H1 (cell line): ENCODE measurements at regions not wholly inside any gene's neighbourhood (a gene's known extent, or its start where the extent isn't known, plus 50 kb on each side); places are given as distances from the start of the nearest gene placed in this dataset.

Experiments used
- CTCF ChIA-PET: fragments of 300-600 bp; sonication (Branson Sonifier 250); formaldehyde crosslinking; loops from one replicate; lab custom pipeline; 2021; ENCODE audit not compliant: partially characterized antibody; lab: Charles Lee
- POLR2A ChIA-PET: fragments of 300-600 bp; sonication (Branson Sonifier 250); formaldehyde crosslinking; loops from one replicate; lab custom pipeline; 2021; ENCODE audit warnings: inconsistent platforms; ENCODE audit not compliant: partially characterized antibody; lab: Charles Lee
- DNase-seq, 2 experiments: peaks; one replicate each; pipeline versions ENCODE4 v3.0.0 to v3.0.0-alpha.2; 2010 to 2022; ENCODE audit warnings: low spot score in 2 of 2, low read depth in 1 of 2, mixed read lengths in 1 of 2
- FAIRE-seq: peaks from 2 replicates; lab custom pipeline; 2011; peaks lifted over from hg19 to GRCh38; lab: Jason Lieb, UNC
- H2AFZ ChIP-seq: 2 replicates; pipeline ENCODE4 v1.8.1; 2012; ENCODE audit warnings: low read length, inconsistent platforms
- H2AK5ac ChIP-seq: 2 replicates; pipeline ENCODE4 v1.6.1; 2013; ENCODE audit warnings: low read depth, low read length
- H2BK120ac ChIP-seq: replicated peaks from 2 replicates; pipeline ENCODE3; 2013; ENCODE audit warnings: low read depth, low read length, inconsistent platforms
- H2BK12ac ChIP-seq: 2 replicates; pipeline ENCODE4 v1.6.1; 2013; ENCODE audit warnings: low read depth, low read length
- H2BK15ac ChIP-seq: 2 replicates; pipeline ENCODE4 v1.6.1; 2013; ENCODE audit warnings: low read length
- H2BK20ac ChIP-seq: 2 replicates; pipeline ENCODE4 v1.6.1; 2013; ENCODE audit warnings: low read length
- H2BK5ac ChIP-seq: 2 replicates; pipeline ENCODE4 v1.6.1; 2013; ENCODE audit warnings: low read depth, low read length
- H3K14ac ChIP-seq: 2 replicates; pipeline ENCODE4 v1.6.1; 2013; ENCODE audit warnings: inconsistent platforms; ENCODE audit not compliant: insufficient read length
- H3K18ac ChIP-seq: 2 replicates; pipeline ENCODE4 v1.6.1; 2013; ENCODE audit warnings: low read length; ENCODE audit errors: extremely low read depth
- H3K23ac ChIP-seq: 2 replicates; pipeline ENCODE4 v1.6.1; 2013; ENCODE audit warnings: inconsistent platforms; ENCODE audit not compliant: insufficient read length
- H3K23me2 ChIP-seq: 2 replicates; pipeline ENCODE4 v1.6.1; 2013; ENCODE audit warnings: low read depth, low read length
- H3K27ac ChIP-seq: 2 replicates; pipeline ENCODE4 v1.6.1; 2011; ENCODE audit warnings: low read depth, low read length, inconsistent platforms
- H3K27me3 ChIP-seq, 4 experiments: replicated peaks in 1 of 4; 1 replicate in 1 of 4; 2 replicates in 3 of 4; pipeline versions ENCODE4 v1.6.1 to v1.8.1; 2011 to 2013; ENCODE audit warnings: low read length in 3 of 4, mild to moderate bottlenecking in 3 of 4, inconsistent platforms in 2 of 4, mixed read lengths in 2 of 4, moderate library complexity in 1 of 4; ENCODE audit not compliant: control insufficient read depth in 3 of 4, insufficient read depth in 3 of 4; ENCODE audit errors: extremely low read depth in 1 of 4
- H3K36me3 ChIP-seq, 4 experiments: 2 replicates each; pipeline versions ENCODE4 v1.6.1 to v1.8.1; 2011 to 2013; ENCODE audit warnings: mild to moderate bottlenecking in 4 of 4, low read length in 3 of 4, moderate library complexity in 2 of 4, control low read depth in 1 of 4, inconsistent platforms in 1 of 4; ENCODE audit not compliant: insufficient read depth in 4 of 4, control insufficient read depth in 2 of 4
- H3K4ac ChIP-seq: replicated peaks from 2 replicates; pipeline ENCODE3; 2013; ENCODE audit warnings: low read length, low read depth, mixed read lengths, inconsistent platforms; ENCODE audit not compliant: insufficient read length
- H3K4me1 ChIP-seq, 4 experiments: replicated peaks in 1 of 4; 1 replicate in 1 of 4; 2 replicates in 3 of 4; pipeline versions ENCODE4 v1.6.1 to v1.8.1; 2011 to 2013; ENCODE audit warnings: low read length in 3 of 4, inconsistent platforms in 2 of 4, mixed read lengths in 1 of 4; ENCODE audit not compliant: insufficient read depth in 4 of 4, control insufficient read depth in 3 of 4
- H3K4me2 ChIP-seq, 2 experiments: 2 replicates each; pipeline versions ENCODE4 v1.6.1 to v1.8.1; 2011 to 2013; ENCODE audit warnings: low read depth in 2 of 2, low read length in 2 of 2, control low read depth in 1 of 2, inconsistent platforms in 1 of 2, mild to moderate bottlenecking in 1 of 2; ENCODE audit not compliant: insufficient read depth in 1 of 2
- H3K4me3 ChIP-seq, 4 experiments: fragments of 200-600, 300-600 bp in 1 of 4; sonication (generic), shearing (Covaris generic), sonication (Bioruptor Twin) in 1 of 4; 2 replicates each; pipeline versions ENCODE4 v1.5.1 to v1.8.1; 2011 to 2016; ENCODE audit warnings: low read length in 4 of 4, low read depth in 3 of 4, control low read depth in 2 of 4, inconsistent platforms in 2 of 4, mild to moderate bottlenecking in 2 of 4, mixed read lengths in 1 of 4, moderate library complexity in 1 of 4; ENCODE audit not compliant: insufficient read depth in 2 of 4; ENCODE audit errors: extremely low read depth in 1 of 4
- H3K56ac ChIP-seq: replicated peaks from 2 replicates; pipeline ENCODE3; 2013; ENCODE audit warnings: low read depth, mild to moderate bottlenecking, mixed read lengths, low read length, inconsistent platforms; ENCODE audit not compliant: insufficient read length
- H3K79me1 ChIP-seq: 2 replicates; pipeline ENCODE4 v1.6.1; 2013; ENCODE audit warnings: low read depth, low read length, control low read depth
- H3K79me2 ChIP-seq, 2 experiments: 2 replicates each; pipeline versions ENCODE4 v1.6.1 to v1.8.1; 2012 to 2013; ENCODE audit warnings: low read length in 2 of 2, mild to moderate bottlenecking in 2 of 2, inconsistent platforms in 1 of 2; ENCODE audit not compliant: insufficient read depth in 2 of 2, control insufficient read depth in 1 of 2
- H3K9ac ChIP-seq, 4 experiments: replicated peaks in 1 of 4; 1 replicate in 1 of 4; 2 replicates in 3 of 4; pipeline versions ENCODE4 v1.6.1 to v1.8.1; 2011 to 2013; ENCODE audit warnings: low read depth in 3 of 4, low read length in 3 of 4, control low read depth in 2 of 4, mild to moderate bottlenecking in 2 of 4, moderate library complexity in 2 of 4, inconsistent platforms in 1 of 4; ENCODE audit errors: extremely low read depth in 1 of 4
- H3K9me3 ChIP-seq, 2 experiments: 2 replicates each; pipeline versions ENCODE4 v1.6.1 to v1.8.1; 2012 to 2013; ENCODE audit warnings: mild to moderate bottlenecking in 2 of 2, moderate library complexity in 2 of 2, control low read depth in 1 of 2, inconsistent platforms in 1 of 2, low read depth in 1 of 2, low read length in 1 of 2, mixed read lengths in 1 of 2; ENCODE audit not compliant: insufficient read depth in 2 of 2
- H4K20me1 ChIP-seq, 2 experiments: replicated peaks in 1 of 2; 2 replicates each; pipeline versions ENCODE3 to v1.8.1; 2011 to 2013; ENCODE audit warnings: inconsistent platforms in 2 of 2, low read length in 2 of 2, mild to moderate bottlenecking in 1 of 2; ENCODE audit not compliant: insufficient read depth in 2 of 2, control insufficient read depth in 1 of 2
- H4K5ac ChIP-seq: 2 replicates; pipeline ENCODE4 v1.6.1; 2013; ENCODE audit warnings: low read length, low read depth, mixed read lengths, inconsistent platforms; ENCODE audit not compliant: insufficient read length
- H4K8ac ChIP-seq: 2 replicates; pipeline ENCODE4 v1.8.0; 2013; ENCODE audit warnings: mild to moderate bottlenecking, moderate library complexity, low read length, inconsistent platforms; ENCODE audit not compliant: insufficient read depth; ENCODE audit errors: extremely low read depth
- H4K91ac ChIP-seq: replicated peaks from 2 replicates; pipeline ENCODE3; 2013; ENCODE audit warnings: low read length, mixed read lengths, inconsistent platforms; ENCODE audit not compliant: insufficient read length
- CBX8 ChIP-seq: fragments of 300-800, 300-1000 bp; sonication (generic); IDR thresholded peaks from 2 replicates; pipeline ENCODE4 v1.7.1; 2016; ENCODE audit warnings: low read depth, low read length, borderline replicate concordance
- GABPA ChIP-seq: IDR thresholded peaks from 2 replicates; pipeline ENCODE4 v1.6.1; 2011; ENCODE audit warnings: mild to moderate bottlenecking, low read length, moderate library complexity, borderline replicate concordance; ENCODE audit not compliant: insufficient read depth
- JUN ChIP-seq: IDR thresholded peaks from 2 replicates; pipeline ENCODE4 v1.6.1; 2011; ENCODE audit warnings: low read depth, mild to moderate bottlenecking, improper control_type of control experiment, low read length
- KDM1A ChIP-seq: fragments of 200-600, 300-600 bp; sonication (generic); IDR thresholded peaks from 2 replicates; pipeline ENCODE4 v1.7.1; 2016; ENCODE audit warnings: mild to moderate bottlenecking, low read length, borderline replicate concordance
- POU5F1 ChIP-seq: IDR thresholded peaks from 2 replicates; pipeline ENCODE4 v1.6.1; 2011; ENCODE audit warnings: low read depth, mild to moderate bottlenecking, low read length, moderate library complexity
- WGBS, 2 experiments: shearing (Covaris generic) in 1 of 2; methylation state at CpG; one replicate each; pipeline versions ENCODE4 v1.1.6 to v1.1.7; 2013 to 2015; ENCODE audit warnings: low lambda C conversion rate in 2 of 2, mixed read lengths in 2 of 2, inconsistent platforms in 1 of 2, low coverage in 1 of 2, missing lambda C conversion rate in 1 of 2; ENCODE audit not compliant: insufficient replicate concordance in 2 of 2, insufficient coverage in 1 of 2, insufficient read length in 1 of 2; ENCODE audit errors: extremely low coverage in 1 of 2, missing lambda C conversion rate in 1 of 2; 5-methylcytosine and 5-hydroxymethylcytosine counted together

GRCh38 chrX:83984961-83985360 is 124.0 kb downstream of the CYLC1 start:
- H3K14ac ChIP-seq: no peak overlapping the region
- no peak overlapping the region for H2BK12ac ChIP-seq
- no peak for DNase-seq
- H4K8ac ChIP-seq: no peak overlapping the region
- ChIA-PET POLR2A (no interaction called here), CTCF (no interaction called here)
- H3K23me2 ChIP-seq: no peaks in the 10 kb centered on the region
- no peak overlapping the region for H3K27ac ChIP-seq
- no peaks in the 10 kb centered on the region for H3K79me1 ChIP-seq
- no peak overlapping the region for H2BK15ac ChIP-seq
- H3K4ac ChIP-seq: no peak overlapping the region
- no peak overlapping the region for H2BK5ac ChIP-seq
- no peaks in the 10 kb centered on the region for H3K4me1 ChIP-seq
- no peaks in the 10 kb centered on the region; a peak in 1 of 4 replicates for H3K9me3 ChIP-seq
- H4K91ac ChIP-seq: no peak overlapping the region
- H2AFZ ChIP-seq: no peak overlapping the region
- no peak overlapping the region for H3K4me3 ChIP-seq
- WGBS, 2 experiments: 91% methylated on average over 7 of the region's 8 CpGs; no CpG with 5 or more reads in 1 of the 2 experiments
- no peaks in the 10 kb centered on the region for H3K36me3 ChIP-seq
- no peak overlapping the region for H4K5ac ChIP-seq
- no peak for TF ChIP-seq KDM1A
- no peak for TF ChIP-seq CBX8
- TF ChIP-seq POU5F1: no peak
- TF ChIP-seq JUN: no peak
- no peak for TF ChIP-seq GABPA
- no peak overlapping the region for H3K4me2 ChIP-seq
- no peak overlapping the region for H2BK120ac ChIP-seq
- no peak for FAIRE-seq
- H3K23ac ChIP-seq: no peak overlapping the region
- H2BK20ac ChIP-seq: no peak overlapping the region
- H2AK5ac ChIP-seq: no peak overlapping the region
- H3K9ac ChIP-seq: no peak overlapping the region
- no peak overlapping the region for H3K56ac ChIP-seq
- no peak overlapping the region for H3K18ac ChIP-seq
- no peaks in the 10 kb centered on the region for H3K27me3 ChIP-seq
- no peaks in the 10 kb centered on the region for H3K79me2 ChIP-seq
- H4K20me1 ChIP-seq: no peaks in the 10 kb centered on the region
